SK-MEL-5 (cell line): ENCODE measurements at regions not wholly inside any gene's neighbourhood (a gene's known extent, or its start where the extent isn't known, plus 50 kb on each side); places are given as distances from the start of the nearest gene placed in this dataset.
"Not testable (repeated sequence)": the region's sequence is repeated elsewhere in the genome, so short reads cannot be mapped to it uniquely, and the experiment has no call there.

Experiments used
- DNase-seq: peaks from one replicate; pipeline ENCODE4 v3.0.0-alpha.2; 2016; ENCODE audit warnings: low read depth, low spot score
- in situ Hi-C: cut with HindIII; loops from 2 replicates; pipeline ENCODE4 v1.10.0; 2016; ENCODE audit warnings: low sequenced_read_pairs, high pct_unique_total_duplicates, low pct_unique_long_range_greater_than_20kb

DNA sequence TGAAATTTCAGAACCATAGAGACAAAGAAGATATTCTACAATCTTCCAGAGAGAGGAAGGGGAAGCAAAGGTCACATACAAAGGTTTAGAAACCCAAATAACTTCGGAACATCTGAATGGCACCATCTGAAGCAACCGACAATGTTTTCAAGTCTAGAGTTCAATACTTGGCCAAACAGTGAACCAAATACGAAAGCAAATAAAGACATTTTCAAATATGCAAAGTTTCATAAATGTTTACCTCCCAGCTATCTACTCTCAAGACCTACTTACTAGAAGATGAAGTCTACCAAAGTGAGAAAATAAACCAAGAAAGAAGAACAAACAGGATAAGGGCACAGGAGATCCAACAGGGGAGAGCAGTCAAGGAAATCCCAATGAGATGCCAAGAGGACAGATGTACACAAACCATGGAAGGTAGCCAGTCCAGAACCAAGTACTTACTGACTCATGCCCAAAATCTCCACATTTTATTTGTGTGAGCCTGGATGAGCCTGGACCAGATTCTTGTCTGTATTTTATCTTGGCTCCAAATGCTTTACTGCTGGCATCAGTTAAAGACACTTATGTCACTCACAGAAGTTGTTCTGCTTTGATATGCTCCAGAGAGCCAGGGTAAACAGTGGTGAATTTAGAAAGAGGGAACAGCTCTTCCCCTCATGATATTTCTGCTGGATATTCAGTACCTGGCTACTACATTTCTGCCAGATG lies 173.3 kb downstream of the AVL9 start:
- in situ Hi-C loops, result not testable (repeated sequence)
- DNase-seq, result peak; percentile 19

- in situ Hi-C loops, DNase-seq: not testable (repeated sequence)
Observed at GRCh38 chr7:32667586-32667985, 172.3 kb downstream of the AVL9 start.

DNA sequence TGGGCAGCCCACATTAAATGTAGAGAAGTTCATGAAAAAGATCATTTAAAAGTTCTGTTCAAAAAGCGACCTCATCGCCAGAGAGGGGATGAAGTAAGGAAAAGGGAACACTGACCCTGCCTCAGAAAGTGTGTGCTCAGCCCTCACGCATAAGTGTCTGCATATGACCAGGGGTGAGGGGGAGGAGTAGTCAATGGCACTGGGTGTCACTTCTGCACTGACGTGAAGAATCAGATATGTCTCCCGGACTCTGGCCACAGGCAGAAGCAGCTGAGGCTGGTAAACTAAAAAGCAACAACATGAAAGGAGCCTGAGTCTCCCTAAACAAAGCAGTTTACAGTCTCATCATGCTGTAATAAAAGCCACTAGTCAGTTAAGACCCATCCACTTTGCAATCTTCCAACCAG lies 168.5 kb downstream of the AVL9 start:
- DNase-seq, result peak; percentile 28
- in situ Hi-C loops, result not testable (repeated sequence)

- in situ Hi-C loops, DNase-seq: not testable (repeated sequence)
Observed at GRCh38 chr7:32662509-32662908, 167.2 kb downstream of the AVL9 start.

DNA sequence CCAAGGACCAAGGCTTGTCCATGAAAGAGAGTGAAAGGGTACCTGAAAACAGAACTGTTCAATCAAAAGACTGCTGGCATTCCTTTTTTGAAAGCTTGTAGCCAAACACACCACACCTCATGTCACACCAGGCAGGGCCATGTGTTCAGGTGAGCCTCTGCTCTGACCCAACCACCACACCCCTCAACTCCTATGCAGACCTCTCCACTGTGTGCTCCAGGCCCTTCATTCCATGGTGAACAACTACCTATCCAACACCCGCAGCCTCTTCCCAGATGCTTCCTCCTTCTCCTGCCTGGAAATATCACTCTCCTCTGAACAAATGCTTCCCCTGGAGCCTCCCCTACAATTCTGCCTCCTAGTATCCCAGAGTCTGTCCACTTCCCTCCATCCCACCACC lies 166.6 kb downstream of the AVL9 start:
- in situ Hi-C loops, result no loop called here

DNA sequence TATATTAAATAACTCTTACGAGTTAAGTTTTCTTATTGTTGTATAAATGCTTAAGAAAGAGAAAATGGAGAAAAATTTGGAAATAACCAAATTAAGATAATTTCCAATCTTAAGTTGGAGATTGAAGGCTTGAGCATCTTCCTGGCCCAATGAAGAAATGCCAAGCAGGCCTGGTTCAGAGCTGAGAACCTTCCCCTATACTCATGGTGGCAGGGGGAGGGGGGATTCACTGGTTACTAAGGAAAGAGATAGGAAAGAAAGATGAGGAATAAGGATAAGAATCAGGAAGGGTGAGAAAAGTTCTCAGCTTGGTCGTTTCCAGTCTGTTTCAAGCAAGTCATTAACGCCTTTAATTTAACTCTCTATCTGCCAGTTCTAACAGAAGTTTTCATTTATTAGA lies 166.2 kb downstream of the AVL9 start:
- DNase-seq, result no peak
- in situ Hi-C loops, result no loop called here

More for the DNA sequence above, 166.6 kb downstream of the AVL9 start:
- no peak for DNase-seq

DNA sequence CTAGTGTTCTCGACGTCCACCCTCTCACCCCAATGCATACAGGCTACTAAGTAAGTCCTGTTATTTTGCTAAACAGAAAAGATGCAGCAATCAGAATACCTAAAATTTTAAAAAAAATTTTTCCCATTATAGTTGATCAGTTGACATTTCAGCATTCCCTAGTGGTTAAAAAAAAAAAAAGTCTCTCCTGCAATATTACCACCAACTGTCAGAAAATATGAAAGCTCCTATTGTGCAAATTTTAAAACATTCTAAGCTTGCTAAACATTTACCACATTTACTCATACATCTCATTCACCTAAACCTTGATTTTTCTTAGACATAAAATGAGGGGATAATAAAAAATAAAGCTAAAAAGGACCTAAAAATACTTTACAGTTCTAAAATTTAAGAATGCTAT lies 165.6 kb downstream of the AVL9 start:
- DNase-seq, result peak; percentile 65
- in situ Hi-C loops, result no loop called here

DNA sequence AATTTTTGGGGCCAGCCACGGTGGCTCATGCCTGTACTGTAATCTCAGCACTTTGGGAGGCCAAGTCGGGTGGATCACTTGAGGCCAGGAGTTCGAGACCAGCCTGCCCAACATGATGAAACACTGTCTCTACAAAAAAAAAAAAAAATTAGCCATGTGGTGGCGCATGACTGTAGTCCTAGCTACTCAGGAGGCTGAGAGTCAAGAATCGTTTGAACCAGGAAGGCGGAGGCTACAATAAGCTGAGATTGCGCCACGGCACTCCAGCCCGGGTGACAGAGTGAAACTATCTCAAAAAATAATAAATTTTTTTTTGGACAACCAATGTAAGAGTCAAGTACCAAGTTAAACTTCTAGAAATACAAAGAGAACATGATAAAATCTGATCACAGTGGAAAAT lies 164.6 kb downstream of the AVL9 start:
- in situ Hi-C loops, result no loop called here

DNA sequence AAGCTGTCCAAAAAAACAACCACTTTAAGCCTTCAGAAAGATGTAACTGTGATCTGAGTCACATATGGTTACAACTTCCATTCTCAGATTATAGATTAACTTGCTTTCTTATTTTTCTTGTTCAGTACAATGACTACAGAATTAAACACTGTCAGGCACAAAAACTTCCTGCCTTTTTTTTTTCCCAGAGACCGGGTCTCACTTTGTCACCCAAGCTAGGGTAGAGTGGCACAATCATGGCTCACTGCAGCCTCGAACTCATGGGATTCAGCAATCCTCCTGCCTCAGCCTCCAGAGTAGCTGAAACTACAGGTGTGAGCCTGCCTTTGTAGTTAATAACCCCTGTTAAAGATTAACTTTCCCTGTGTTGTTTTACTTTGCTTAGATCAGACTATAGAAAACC lies 163.2 kb downstream of the AVL9 start:
- DNase-seq, result no peak

More for the DNA sequence above, 164.6 kb downstream of the AVL9 start:
- DNase-seq, result no peak

DNA sequence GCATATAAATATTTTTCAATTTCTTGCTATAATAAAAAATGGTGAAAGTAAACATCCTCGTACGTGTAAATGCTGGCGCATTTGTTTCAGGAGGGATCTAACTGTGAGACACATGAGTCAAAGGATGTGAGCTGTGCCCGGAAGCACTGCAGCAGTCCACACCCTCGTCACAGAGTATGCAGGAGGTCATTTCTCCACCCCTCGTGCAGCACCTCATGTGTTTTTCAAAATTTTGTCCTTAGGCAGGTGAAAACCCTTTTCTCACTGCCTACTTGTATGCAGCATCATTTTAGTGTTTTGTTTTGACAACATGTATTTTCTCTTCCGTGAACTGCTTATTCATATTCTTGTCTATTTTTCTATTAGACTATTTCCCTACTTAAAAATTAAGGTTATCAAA lies 162.7 kb downstream of the AVL9 start:
- no peak for DNase-seq
- in situ Hi-C loops, result no loop called here

More for the DNA sequence above, 163.2 kb downstream of the AVL9 start:
- in situ Hi-C loops, result no loop called here

DNA sequence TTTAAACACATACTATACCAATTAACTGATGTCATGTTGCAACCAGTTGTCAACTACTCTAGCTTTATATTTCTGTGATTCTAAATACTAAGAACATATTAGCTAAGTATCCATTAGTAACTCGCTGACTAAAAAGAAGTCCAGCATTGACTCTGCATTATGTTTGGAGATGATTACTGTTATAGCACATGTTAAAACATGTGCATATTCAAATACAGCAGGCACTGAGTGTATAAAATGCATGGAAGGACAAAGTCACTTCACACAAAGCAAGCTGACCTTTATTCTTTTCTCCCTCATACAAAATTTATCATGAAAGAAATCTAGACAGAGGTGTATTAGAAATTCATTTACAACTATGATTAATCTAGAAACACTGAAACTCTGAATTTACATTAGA lies 159.3 kb downstream of the AVL9 start:
- in situ Hi-C loops, DNase-seq: not testable (repeated sequence)

DNA sequence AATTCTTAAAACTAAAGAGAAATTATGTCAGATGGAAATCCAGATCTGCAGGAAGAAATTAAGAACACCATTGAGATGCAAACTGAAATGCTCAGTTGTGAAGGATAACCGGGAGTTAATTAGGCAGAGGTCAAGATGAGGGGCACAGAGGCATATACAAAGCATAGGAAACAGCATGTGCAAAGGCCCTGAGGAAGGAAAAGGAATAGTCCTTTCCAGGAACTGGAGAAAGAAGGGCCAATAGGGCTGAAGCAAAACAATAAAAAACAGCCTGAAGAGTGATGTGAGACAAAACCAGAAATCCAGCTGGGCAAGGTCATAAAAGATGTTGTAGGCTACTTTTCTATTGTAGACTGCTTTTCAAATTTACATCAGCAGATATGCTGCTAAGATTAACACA lies 155.1 kb downstream of the AVL9 start:
- DNase-seq, in situ Hi-C loops: not testable (repeated sequence)

DNA sequence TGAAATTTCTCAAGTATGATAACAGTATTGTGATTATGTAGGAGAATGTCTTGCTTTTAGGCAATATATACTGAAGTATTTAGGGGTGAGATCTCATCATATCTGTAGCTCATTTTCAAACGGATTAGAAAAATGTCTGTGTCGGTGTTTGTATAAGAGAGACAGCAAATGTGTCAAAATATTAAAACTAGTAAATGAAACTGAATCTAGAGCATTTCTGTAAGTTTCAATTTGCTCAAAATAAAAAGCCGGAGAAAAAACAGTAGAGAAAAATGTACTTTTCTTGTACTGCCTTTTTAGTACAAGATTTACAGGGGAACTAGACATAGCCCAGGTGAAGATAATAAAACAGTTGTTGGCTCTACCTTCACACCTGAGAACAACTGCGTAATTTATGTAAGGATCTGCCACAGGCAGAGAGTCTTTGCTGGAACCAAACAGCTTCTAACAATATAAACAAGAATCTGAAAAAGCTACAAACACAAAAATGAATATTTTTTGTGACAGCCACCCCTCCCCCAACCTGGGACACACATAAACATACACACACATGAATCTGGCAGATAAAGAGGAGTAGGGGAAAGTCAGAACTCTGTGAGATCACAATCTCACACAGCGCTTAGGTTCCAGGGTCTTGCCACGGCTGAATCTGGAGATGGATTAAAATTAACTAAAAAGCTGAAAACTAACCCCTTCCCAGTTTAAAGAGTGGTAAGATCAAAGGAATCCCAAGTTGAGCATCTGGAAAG lies 153.3 kb downstream of the AVL9 start:
- in situ Hi-C loops, result no loop called here
- no peak for DNase-seq

DNA sequence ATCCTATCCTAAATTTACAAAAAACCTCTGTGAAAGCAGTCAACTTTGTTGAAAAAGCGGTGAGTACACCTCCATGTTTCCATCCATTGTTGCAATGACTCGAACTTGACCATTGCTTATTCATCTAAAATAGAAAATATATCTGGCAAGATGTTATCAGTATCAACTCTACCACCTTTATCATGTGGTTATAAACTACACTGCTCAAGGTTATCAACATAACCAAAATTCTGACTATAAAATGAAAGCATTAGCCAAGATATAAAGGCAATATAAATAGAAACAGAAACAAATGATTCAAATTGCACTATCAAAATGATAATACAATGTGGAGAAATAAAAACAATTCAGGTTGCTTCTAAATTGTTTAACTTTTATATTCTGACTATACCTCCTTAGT lies 150.0 kb downstream of the AVL9 start:
- in situ Hi-C loops, DNase-seq: not testable (repeated sequence)

- in situ Hi-C loops, result no loop called here
- no peak for DNase-seq
Observed at GRCh38 chr7:32643194-32643593, 147.9 kb downstream of the AVL9 start.

DNA sequence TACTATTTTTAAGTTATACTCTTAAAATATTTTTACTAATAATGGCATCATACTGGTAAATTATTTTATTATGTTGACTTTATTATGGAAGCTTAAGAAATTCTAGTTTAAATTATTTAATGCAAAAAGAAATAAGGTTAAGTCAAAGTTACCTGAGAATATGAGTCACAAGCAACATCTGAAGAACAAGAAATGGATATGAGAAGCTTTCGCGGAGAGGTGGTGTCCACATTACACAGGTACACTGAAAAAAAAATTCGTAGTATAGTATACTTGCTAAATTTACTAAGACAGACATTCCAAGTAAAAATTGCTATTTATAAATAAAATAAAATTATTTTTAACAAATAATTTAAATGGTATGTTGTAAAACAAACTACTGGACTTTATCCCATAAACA lies 143.8 kb downstream of the AVL9 start:
- in situ Hi-C loops, result no loop called here

DNA sequence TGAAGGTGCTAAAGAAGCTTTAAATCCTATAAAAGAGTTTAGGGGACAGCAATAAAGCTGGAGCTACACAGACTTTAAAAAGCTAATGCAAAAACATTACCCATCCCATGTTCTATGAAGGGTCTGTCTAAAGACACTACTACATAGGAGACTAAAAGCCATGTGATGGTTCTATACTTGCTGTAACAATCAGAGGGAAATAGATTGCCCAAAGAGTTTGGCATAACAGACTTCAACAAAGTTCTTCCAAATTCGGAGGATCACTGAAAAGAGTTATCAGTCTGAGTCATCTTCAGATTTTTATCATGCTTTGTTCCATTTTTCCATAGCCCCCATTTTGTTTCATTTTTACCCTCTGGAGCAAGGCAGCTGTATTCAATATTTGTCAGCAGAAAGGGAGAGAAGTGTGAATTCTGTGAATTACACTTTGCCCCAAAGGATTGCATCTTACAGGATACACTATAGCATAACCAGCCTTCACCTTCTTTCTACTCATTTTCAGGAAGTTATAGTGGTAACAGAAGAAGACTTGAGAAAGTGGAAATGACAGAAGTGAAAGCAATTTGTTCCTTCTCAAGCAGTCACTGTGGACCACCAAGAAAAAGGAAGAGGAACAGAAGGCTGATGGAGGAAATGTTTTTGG lies 143.3 kb downstream of the AVL9 start:
- in situ Hi-C loops, DNase-seq: not testable (repeated sequence)

More for the DNA sequence above, 143.8 kb downstream of the AVL9 start:
- DNase-seq, result no peak
